WTC11 (cell line): ENCODE measurements at regions not wholly inside any gene's neighbourhood (a gene's known extent, or its start where the extent isn't known, plus 50 kb on each side); places are given as distances from the start of the nearest gene placed in this dataset.

ENCODE experiments used
- ATAC-seq: fragments of 200-7000 bp; cut with Tn5 transposase; 2 replicates; pipeline ENCODE4 v1.10.0; 2021; ENCODE audit warnings: mild to moderate bottlenecking, moderate library complexity
- CTCF ChIA-PET: fragments of 300-600 bp; sonication (Branson Sonifier 250); formaldehyde crosslinking; loops from one replicate; lab custom pipeline; 2021; ENCODE audit warnings: antibody characterized with exemption; lab: Charles Lee
- POLR2A ChIA-PET: fragments of 350-600 bp; sonication (Branson Sonifier 250); formaldehyde crosslinking; loops from one replicate; lab custom pipeline; 2021; ENCODE audit warnings: antibody characterized with exemption; lab: Charles Lee
- DNase-seq: peaks from one replicate; pipeline ENCODE4 v3.0.0; 2021; ENCODE audit warnings: low spot score
- H3K27ac Mint-ChIP-seq: 2 replicates; pipeline ENCODE4 v1.8.0; 2021; ENCODE audit warnings: mixed read lengths
- H3K27me3 Mint-ChIP-seq: 2 replicates; pipeline ENCODE4 v1.8.0; 2021; ENCODE audit warnings: low read depth, mild to moderate bottlenecking, moderate library complexity, mixed read lengths
- H3K36me3 Mint-ChIP-seq: 2 replicates; pipeline ENCODE4 v1.8.0; 2021; ENCODE audit warnings: mixed read lengths
- H3K4me1 Mint-ChIP-seq: 2 replicates; pipeline ENCODE4 v1.8.0; 2022; ENCODE audit warnings: mixed read lengths
- H3K4me3 Mint-ChIP-seq: 2 replicates; pipeline ENCODE4 v1.8.0; 2021; ENCODE audit warnings: mild to moderate bottlenecking, moderate library complexity, mixed read lengths
- H3K9me3 Mint-ChIP-seq: 2 replicates; pipeline ENCODE4 v1.8.0; 2021; ENCODE audit warnings: mixed read lengths
- CBFB ChIP-seq: sonication (generic); formaldehyde crosslinking; IDR thresholded peaks from 2 replicates; pipeline ENCODE4 v1.8.1; 2022; ENCODE audit warnings: mild to moderate bottlenecking, low read depth, missing genetic modification reagents
- CREB1 ChIP-seq: sonication (generic); formaldehyde crosslinking; IDR thresholded peaks from 2 replicates; pipeline ENCODE4 v1.8.0; 2023; ENCODE audit warnings: mild to moderate bottlenecking, missing genetic modification reagents
- E2F1 ChIP-seq: sonication (generic); formaldehyde crosslinking; IDR thresholded peaks from 2 replicates; pipeline ENCODE4 v1.8.0; 2022; ENCODE audit warnings: mild to moderate bottlenecking, missing genetic modification reagents
- FOXK1 ChIP-seq: sonication (generic); formaldehyde crosslinking; IDR thresholded peaks from 2 replicates; pipeline ENCODE4 v1.8.0; 2022; ENCODE audit warnings: mild to moderate bottlenecking, moderate library complexity, missing genetic modification reagents
- FOXP4 ChIP-seq: sonication (generic); formaldehyde crosslinking; IDR thresholded peaks from 2 replicates; pipeline ENCODE4 v1.8.0; 2022; ENCODE audit warnings: mild to moderate bottlenecking, missing genetic modification reagents
- MLX ChIP-seq: sonication (generic); formaldehyde crosslinking; IDR thresholded peaks from 2 replicates; pipeline ENCODE4 v1.8.1; 2023; ENCODE audit warnings: mild to moderate bottlenecking, missing genetic modification reagents, moderate library complexity
- NR3C1 ChIP-seq: sonication (generic); formaldehyde crosslinking; conservative IDR thresholded peaks from 2 replicates; pipeline ENCODE4 v1.8.1; 2023; ENCODE audit warnings: low read depth, mild to moderate bottlenecking, missing genetic modification reagents
- PREB ChIP-seq: sonication (generic); formaldehyde crosslinking; IDR thresholded peaks from 2 replicates; pipeline ENCODE4 v1.8.1; 2022; ENCODE audit warnings: mild to moderate bottlenecking, missing genetic modification reagents, moderate library complexity, borderline replicate concordance
- SOX15 ChIP-seq: fragments of 250-450 bp; sonication (Bioruptor Pico); IDR thresholded peaks from 2 replicates; pipeline ENCODE4 v1.9.0; 2021; ENCODE audit warnings: mild to moderate bottlenecking
- STAT6 ChIP-seq: sonication (generic); formaldehyde crosslinking; conservative IDR thresholded peaks from 2 replicates; pipeline ENCODE4 v1.8.1; 2023; ENCODE audit warnings: mild to moderate bottlenecking, low read depth, missing genetic modification reagents, moderate library complexity
- TEAD1 ChIP-seq: sonication (generic); formaldehyde crosslinking; IDR thresholded peaks from 2 replicates; pipeline ENCODE4 v1.8.0; 2022; ENCODE audit warnings: mild to moderate bottlenecking, missing genetic modification reagents
- USF2 ChIP-seq: sonication (generic); formaldehyde crosslinking; IDR thresholded peaks from 2 replicates; pipeline ENCODE4 v1.8.1; 2023; ENCODE audit warnings: mild to moderate bottlenecking, missing genetic modification reagents, moderate library complexity
- ZNF232 ChIP-seq: sonication (generic); formaldehyde crosslinking; IDR thresholded peaks from 2 replicates; pipeline ENCODE4 v1.8.0; 2022; ENCODE audit warnings: mild to moderate bottlenecking, missing genetic modification reagents
- ZNF317 ChIP-seq: sonication (generic); formaldehyde crosslinking; IDR thresholded peaks from 2 replicates; pipeline ENCODE4 v1.8.1; 2023; ENCODE audit warnings: low read depth, mild to moderate bottlenecking, moderate library complexity, missing genetic modification reagents, borderline replicate concordance

- DNase-seq, result no peak
- TF ChIP-seq FOXK1 (CRISPR knock-in tag) (no peak), FOXP4 (CRISPR knock-in tag) (no peak), SOX15 (CRISPR knock-in tag) (no peak), TEAD1 (CRISPR knock-in tag) (no peak), CBFB (no peak), STAT6 (CRISPR knock-in tag) (no peak), E2F1 (CRISPR knock-in tag) (no peak), NR3C1 (CRISPR knock-in tag) (no peak), ZNF317 (CRISPR knock-in tag) (no peak), CREB1 (CRISPR knock-in tag) (no peak), PREB (no peak)
- ChIA-PET POLR2A (no interaction called here), CTCF (interaction anchor here (1.1 to 1.3 kb wide), 8 partner anchors 10 to 561 kb away, joined by 3 to 7 read pairs (median 5); no protein-coding TSS in a partner anchor)
- no peak overlapping the region for H3K4me3 Mint-ChIP-seq
- peak; percentile 78 for ATAC-seq
- no peaks in the 10 kb centered on the region for H3K9me3 Mint-ChIP-seq
- H3K4me1 Mint-ChIP-seq, result peaks cover 11% of the 10 kb centered on the region
- peaks cover 3% of the 10 kb centered on the region; the same call in 1 of the 2 replicates for H3K36me3 Mint-ChIP-seq
- no peaks in the 10 kb centered on the region for H3K27me3 Mint-ChIP-seq
- no peak overlapping the region for H3K27ac Mint-ChIP-seq
Observed at GRCh38 chr12:5184186-5184585, 140.5 kb downstream of the KCNA5 start.

- no peak overlapping the region for H3K4me3 Mint-ChIP-seq
- peaks cover 11% of the 10 kb centered on the region for H3K4me1 Mint-ChIP-seq
- no peak for ATAC-seq
- H3K9me3 Mint-ChIP-seq, result no peaks in the 10 kb centered on the region
- ChIA-PET CTCF (interaction anchor here (1.0 to 1.5 kb wide), 3 partner anchors 14 to 330 kb away, joined by 3 read pairs; no protein-coding TSS in a partner anchor), POLR2A (no interaction called here)
- no peak for TF ChIP-seq ZNF232 (CRISPR knock-in tag)
- no peak for TF ChIP-seq MLX (CRISPR knock-in tag)
- no peak for TF ChIP-seq USF2 (CRISPR knock-in tag)
- peaks cover 3% of the 10 kb centered on the region; the same call in 1 of the 2 replicates for H3K36me3 Mint-ChIP-seq
- H3K27me3 Mint-ChIP-seq, result no peaks in the 10 kb centered on the region
- no peak overlapping the region; the same call in 1 of the 2 replicates for H3K27ac Mint-ChIP-seq
- DNase-seq, result no peak
Observed at GRCh38 chr12:5185435-5186069, 141.9 kb downstream of the KCNA5 start.
